CD8-positive, alpha-beta memory T cell (primary cell): ENCODE measurements at regions not wholly inside any gene's neighbourhood (a gene's known extent, or its start where the extent isn't known, plus 50 kb on each side); places are given as distances from the start of the nearest gene placed in this dataset.
"Not testable (repeated sequence)": the region's sequence is repeated elsewhere in the genome, so short reads cannot be mapped to it uniquely, and the experiment has no call there.

ENCODE experiments used
- CTCF ChIA-PET: fragments of 350-600 bp; sonication (Branson Sonifier 250); formaldehyde crosslinking; loops from one replicate; lab custom pipeline; 2021; ENCODE audit warnings: antibody characterized with exemption; lab: Charles Lee
- POLR2A ChIA-PET: fragments of 350-600 bp; sonication (Branson Sonifier 250); formaldehyde crosslinking; loops from one replicate; lab custom pipeline; 2021; ENCODE audit warnings: antibody characterized with exemption; lab: Charles Lee
- DNase-seq, 5 donors: peaks; one replicate each; pipeline versions ENCODE4 v3.0.0 to v3.0.0-alpha.2; 2020 to 2022; ENCODE audit warnings: mixed read lengths in 1 of 5
- H3K27ac ChIP-seq: one replicate; pipeline ENCODE4 v1.7.0; 2013; ENCODE audit warnings: low read depth, mild to moderate bottlenecking, low read length, moderate library complexity
- H3K27me3 ChIP-seq: 2 replicates; pipeline ENCODE4 v1.7.0; 2013; ENCODE audit warnings: low read length, mild to moderate bottlenecking; ENCODE audit not compliant: insufficient read depth, poor library complexity, severe bottlenecking
- H3K36me3 ChIP-seq: 2 replicates; pipeline ENCODE4 v1.7.0; 2013; ENCODE audit warnings: mild to moderate bottlenecking, low read length, moderate library complexity; ENCODE audit not compliant: insufficient read depth
- H3K4me1 ChIP-seq: 2 replicates; pipeline ENCODE4 v1.7.0; 2013; ENCODE audit warnings: mild to moderate bottlenecking, low read length, moderate library complexity; ENCODE audit not compliant: insufficient read depth
- H3K4me3 ChIP-seq: 2 replicates; pipeline ENCODE4 v1.7.0; 2013; ENCODE audit warnings: mild to moderate bottlenecking, low read length
- H3K9me3 ChIP-seq: 2 replicates; pipeline ENCODE4 v1.7.0; 2013; ENCODE audit warnings: mild to moderate bottlenecking, low read length
- H3K27ac Mint-ChIP-seq, 8 donors: one replicate each; pipeline ENCODE4 v1.8.0; 2020 to 2021; ENCODE audit warnings: mixed read lengths in 8 of 8, mild to moderate bottlenecking in 6 of 8, inconsistent platforms in 3 of 8, moderate library complexity in 3 of 8
- H3K27me3 Mint-ChIP-seq, 2 donors: one replicate each; pipeline ENCODE4 v1.8.0; 2020 to 2021; ENCODE audit warnings: mixed read lengths in 2 of 2, mild to moderate bottlenecking in 1 of 2, moderate library complexity in 1 of 2
- H3K36me3 Mint-ChIP-seq, 3 donors: one replicate each; pipeline ENCODE4 v1.8.0; 2020 to 2021; ENCODE audit warnings: mixed read lengths in 3 of 3, inconsistent platforms in 1 of 3, mild to moderate bottlenecking in 1 of 3
- H3K4me1 Mint-ChIP-seq, 3 donors: one replicate each; pipeline ENCODE4 v1.8.0; 2020 to 2021; ENCODE audit warnings: mixed read lengths in 3 of 3, inconsistent platforms in 1 of 3, mild to moderate bottlenecking in 1 of 3
- H3K4me3 Mint-ChIP-seq, 7 donors: one replicate each; pipeline ENCODE4 v1.8.0; 2020 to 2021; ENCODE audit warnings: mixed read lengths in 7 of 7, mild to moderate bottlenecking in 6 of 7, moderate library complexity in 4 of 7, inconsistent platforms in 2 of 7
- H3K9me3 Mint-ChIP-seq, 5 donors: one replicate each; pipeline ENCODE4 v1.8.0; 2020 to 2022; ENCODE audit warnings: mixed read lengths in 5 of 5, mild to moderate bottlenecking in 3 of 5, moderate library complexity in 2 of 5, inconsistent platforms in 1 of 5

GRCh38 chr2:82998781-82999180 is 1460.3 kb downstream of the SUCLG1 start:
- Mint-ChIP-seq H3K36me3 (no peaks in the 10 kb centered on the region), H3K9me3 (peaks cover 3 to 25% (median 5%) of the 10 kb centered on the region in 5 donors), H3K27me3 (no peaks in the 10 kb centered on the region), H3K4me3 (no peak overlapping the region), H3K27ac (no peak overlapping the region), H3K4me1 (no peaks in the 10 kb centered on the region)
- Histone ChIP-seq H3K4me3 (no peak overlapping the region), H3K9me3 (no peaks in the 10 kb centered on the region), H3K27ac (no peak overlapping the region), H3K36me3 (no peaks in the 10 kb centered on the region), H3K27me3 (no peaks in the 10 kb centered on the region), H3K4me1 (no peaks in the 10 kb centered on the region)
- DNase-seq, result no peak
- POLR2A ChIA-PET, result no interaction called here
- CTCF ChIA-PET, result no interaction called here

GRCh38 chr2:82996217-82996616 is 1462.9 kb downstream of the SUCLG1 start:
- Mint-ChIP-seq H3K4me3 (no peak overlapping the region), H3K9me3 (peaks cover 5 to 30% (median 8%) of the 10 kb centered on the region in 5 donors), H3K4me1 (no peaks in the 10 kb centered on the region), H3K27ac (no peak overlapping the region), H3K27me3 (no peaks in the 10 kb centered on the region), H3K36me3 (no peaks in the 10 kb centered on the region)
- Histone ChIP-seq H3K4me3 (no peak overlapping the region), H3K27me3 (no peaks in the 10 kb centered on the region), H3K36me3 (no peaks in the 10 kb centered on the region), H3K9me3 (no peaks in the 10 kb centered on the region), H3K27ac (no peak overlapping the region), H3K4me1 (no peaks in the 10 kb centered on the region)
- DNase-seq, result no peak
- CTCF ChIA-PET, result no interaction called here
- POLR2A ChIA-PET, result no interaction called here

GRCh38 chr2:82994151-82994550 is 1464.9 kb downstream of the SUCLG1 start:
- DNase-seq, result no peak
- no peaks in the 10 kb centered on the region for H3K4me1 ChIP-seq
- no peak overlapping the region for H3K27ac ChIP-seq
- Mint-ChIP-seq H3K4me3 (no peak overlapping the region), H3K36me3 (no peaks in the 10 kb centered on the region), H3K27ac (no peak overlapping the region), H3K4me1 (no peaks in the 10 kb centered on the region), H3K9me3 (peaks cover 2 to 32% (median 10%) of the 10 kb centered on the region in 5 donors), H3K27me3 (no peaks in the 10 kb centered on the region)
- no peaks in the 10 kb centered on the region for H3K9me3 ChIP-seq
- CTCF ChIA-PET, result no interaction called here
- H3K4me3 ChIP-seq, result no peak overlapping the region
- no peaks in the 10 kb centered on the region for H3K36me3 ChIP-seq
- POLR2A ChIA-PET, result no interaction called here
- no peaks in the 10 kb centered on the region for H3K27me3 ChIP-seq

- CTCF ChIA-PET, result no interaction called here
- Histone ChIP-seq H3K9me3 (no peaks in the 10 kb centered on the region), H3K27me3 (no peaks in the 10 kb centered on the region), H3K36me3 (no peaks in the 10 kb centered on the region), H3K4me1 (no peaks in the 10 kb centered on the region), H3K27ac (no peak overlapping the region), H3K4me3 (no peak overlapping the region)
- no peak for DNase-seq
- H3K9me3 Mint-ChIP-seq, result peaks cover 2 to 32% (median 8%) of the 10 kb centered on the region in 5 donors
- H3K4me1 Mint-ChIP-seq, result no peaks in the 10 kb centered on the region
- POLR2A ChIA-PET, result no interaction called here
- no peak overlapping the region for H3K4me3 Mint-ChIP-seq
- no peak overlapping the region for H3K27ac Mint-ChIP-seq
- H3K36me3 Mint-ChIP-seq, result no peaks in the 10 kb centered on the region
- H3K27me3 Mint-ChIP-seq, result no peaks in the 10 kb centered on the region
Observed at GRCh38 chr2:82993609-82994008, 1465.5 kb downstream of the SUCLG1 start.

GRCh38 chr2:82992968-82993367 is 1466.1 kb downstream of the SUCLG1 start:
- Mint-ChIP-seq H3K27me3 (no peaks in the 10 kb centered on the region), H3K36me3 (no peaks in the 10 kb centered on the region), H3K4me1 (no peaks in the 10 kb centered on the region), H3K27ac (no peak overlapping the region), H3K9me3 (peaks cover 2 to 32% (median 8%) of the 10 kb centered on the region in 5 donors), H3K4me3 (no peak overlapping the region)
- H3K27me3 ChIP-seq, result no peaks in the 10 kb centered on the region
- no peaks in the 10 kb centered on the region for H3K9me3 ChIP-seq
- no peak for DNase-seq
- ChIA-PET CTCF (no interaction called here), POLR2A (no interaction called here)
- no peak overlapping the region for H3K27ac ChIP-seq
- H3K4me3 ChIP-seq, result no peak overlapping the region
- H3K4me1 ChIP-seq, result no peaks in the 10 kb centered on the region
- no peaks in the 10 kb centered on the region for H3K36me3 ChIP-seq

GRCh38 chr2:82987706-82988105 is 1471.4 kb downstream of the SUCLG1 start:
- H3K27ac Mint-ChIP-seq, H3K27ac ChIP-seq, H3K9me3 ChIP-seq, H3K4me3 Mint-ChIP-seq, H3K36me3 Mint-ChIP-seq, H3K4me1 ChIP-seq, H3K4me3 ChIP-seq, H3K36me3 ChIP-seq, H3K27me3 ChIP-seq, CTCF ChIA-PET, H3K27me3 Mint-ChIP-seq, POLR2A ChIA-PET, H3K4me1 Mint-ChIP-seq, DNase-seq: not testable (repeated sequence)
- peaks cover 2 to 29% (median 7%) of the 10 kb centered on the region in 5 donors for H3K9me3 Mint-ChIP-seq

- DNase-seq, result no peak
- H3K4me1 ChIP-seq, result no peaks in the 10 kb centered on the region
- no peak overlapping the region for H3K27ac ChIP-seq
- H3K27me3 ChIP-seq, result no peaks in the 10 kb centered on the region
- no peak overlapping the region for H3K27ac Mint-ChIP-seq
- H3K9me3 ChIP-seq, result no peaks in the 10 kb centered on the region
- no peaks in the 10 kb centered on the region for H3K27me3 Mint-ChIP-seq
- H3K4me3 ChIP-seq, result no peak overlapping the region
- no peaks in the 10 kb centered on the region for H3K36me3 ChIP-seq
- ChIA-PET POLR2A (no interaction called here), CTCF (no interaction called here)
- no peak overlapping the region for H3K4me3 Mint-ChIP-seq
- peaks cover 0 to 24% (median 7%) of the 10 kb centered on the region in 5 donors for H3K9me3 Mint-ChIP-seq
- no peaks in the 10 kb centered on the region for H3K36me3 Mint-ChIP-seq
- H3K4me1 Mint-ChIP-seq, result no peaks in the 10 kb centered on the region
Observed at GRCh38 chr2:82986899-82987298, 1472.2 kb downstream of the SUCLG1 start.

- POLR2A ChIA-PET, result no interaction called here
- CTCF ChIA-PET, result no interaction called here
- H3K27ac Mint-ChIP-seq, result no peak overlapping the region
- Histone ChIP-seq H3K27me3 (no peaks in the 10 kb centered on the region), H3K4me3 (no peak overlapping the region), H3K4me1 (no peaks in the 10 kb centered on the region), H3K9me3 (no peaks in the 10 kb centered on the region), H3K27ac (no peak overlapping the region), H3K36me3 (no peaks in the 10 kb centered on the region)
- no peaks in the 10 kb centered on the region for H3K27me3 Mint-ChIP-seq
- no peak for DNase-seq
- H3K36me3 Mint-ChIP-seq, result no peaks in the 10 kb centered on the region
- no peak overlapping the region for H3K4me3 Mint-ChIP-seq
- H3K4me1 Mint-ChIP-seq, result no peaks in the 10 kb centered on the region
- peaks cover 0 to 21% (median 8%) of the 10 kb centered on the region in 5 donors for H3K9me3 Mint-ChIP-seq
Observed at GRCh38 chr2:82985572-82986197, 1473.4 kb downstream of the SUCLG1 start.
